Sciatic nerve (tissue), 2 donors: ENCODE measurements at regions not wholly inside any gene's neighbourhood (a gene's known extent, or its start where the extent isn't known, plus 50 kb on each side); places are given as distances from the start of the nearest gene placed in this dataset.
A peak's percentile ranks its signal among the peaks of the same experiment; 100 is the strongest.

ENCODE experiments used
- ATAC-seq: fragments of 200-7000 bp; cut with Tn5 transposase; one replicate; pipeline ENCODE4 v1.9.1; 2020; ENCODE audit warnings: mild to moderate bottlenecking, moderate library complexity
- DNase-seq: peaks from one replicate; pipeline ENCODE4 v3.0.0-alpha.2; 2020; ENCODE audit warnings: low spot score
- intact Hi-C: fragments of 100-400 bp; cut with DNase I; formaldehyde crosslinking; loops from one replicate; pipeline ENCODE4 v1.14.2; 2022
- donor health status: DM: no; HTN: no; CAD: no.
- donor health status: DM: no; HTN: no; CAD: no.

DNA sequence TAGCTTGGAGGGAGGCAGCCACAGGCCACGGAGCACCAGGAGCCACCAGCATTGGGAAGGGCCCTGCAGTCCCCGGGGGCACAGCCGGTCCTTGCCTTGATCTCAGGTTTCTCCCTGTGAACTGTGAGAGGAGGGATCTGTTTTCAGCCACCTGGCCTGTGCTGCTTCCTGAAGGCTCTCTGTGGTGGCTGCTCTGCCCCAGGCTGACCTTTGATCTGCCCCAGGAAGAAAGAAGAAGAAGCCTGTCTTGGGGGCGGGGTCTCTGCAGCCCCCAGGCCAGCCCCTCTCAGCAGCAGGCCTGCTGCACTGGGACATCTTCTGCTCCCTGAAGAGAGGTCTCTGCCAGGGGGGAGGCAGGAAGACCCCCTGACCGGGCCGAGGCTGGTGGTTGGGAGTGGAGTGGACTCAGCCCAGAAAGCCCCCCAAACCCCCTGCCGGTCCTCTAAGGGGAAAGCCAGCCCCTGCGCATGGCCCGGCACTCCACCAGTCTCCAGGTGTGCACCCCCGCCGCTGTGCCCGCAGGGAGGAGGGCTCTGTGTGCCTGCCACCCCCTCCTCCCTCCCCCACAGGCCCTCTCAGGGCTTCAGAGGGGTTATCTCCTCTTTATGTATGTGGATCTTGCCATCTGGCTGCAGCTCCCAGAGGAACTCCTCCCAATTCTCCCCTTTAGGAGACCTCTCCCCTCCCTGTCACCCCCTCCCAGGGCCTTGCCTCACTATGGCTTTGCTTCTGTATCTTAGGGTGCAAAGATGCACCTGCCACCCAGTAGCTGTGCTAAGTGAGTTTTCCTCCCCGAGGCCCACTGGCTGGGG lies 675.3 kb downstream of the BRD1 start:
- DNase-seq (peak; percentile 33), ATAC-seq (no peak)
- intact Hi-C loops: no loop called here

DNA sequence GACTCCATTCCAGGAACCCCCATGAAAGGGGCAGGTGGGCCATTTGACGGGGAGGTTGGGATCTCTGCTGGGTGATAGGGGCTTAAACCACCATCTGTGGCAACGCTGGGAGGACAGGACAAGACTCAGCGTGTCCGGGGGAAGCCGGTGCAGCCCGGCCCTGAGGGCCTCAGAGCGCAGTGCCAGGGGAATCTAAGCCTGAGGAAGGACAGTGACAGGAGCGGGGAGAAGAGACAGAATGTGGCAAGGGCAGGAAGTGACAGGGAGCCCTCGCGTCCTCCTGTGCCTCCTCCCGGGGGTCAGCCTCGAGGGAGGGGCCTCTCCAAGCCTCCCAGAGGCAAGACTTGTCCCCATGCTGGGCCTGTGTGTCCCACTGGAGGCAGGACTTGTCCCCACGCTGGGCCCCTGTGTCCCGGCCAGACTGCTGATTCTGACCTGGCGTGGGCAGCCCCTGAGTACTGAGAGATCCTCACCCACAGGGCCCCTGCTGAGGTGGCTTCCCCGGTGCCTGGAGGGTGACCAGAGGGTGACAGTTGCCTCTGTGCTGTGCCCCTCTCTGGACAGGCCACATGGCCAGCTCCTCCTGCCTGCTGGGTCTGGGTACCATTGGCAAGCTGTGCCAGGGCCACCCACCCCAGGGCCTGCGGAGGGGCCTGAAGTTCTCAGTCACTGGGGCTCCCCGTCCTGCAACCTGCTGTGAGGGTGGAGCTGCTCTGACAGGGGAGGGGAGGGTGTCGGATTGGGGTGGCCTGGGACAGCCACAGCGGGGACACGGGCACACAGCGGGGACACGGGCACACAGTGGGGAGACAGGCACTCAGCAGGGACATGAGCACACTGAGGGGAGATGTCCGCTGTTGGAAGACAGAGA lies 676.2 kb downstream of the BRD1 start:
- no peak for DNase-seq
- intact Hi-C loops: no loop called here
- no peak for ATAC-seq

DNA sequence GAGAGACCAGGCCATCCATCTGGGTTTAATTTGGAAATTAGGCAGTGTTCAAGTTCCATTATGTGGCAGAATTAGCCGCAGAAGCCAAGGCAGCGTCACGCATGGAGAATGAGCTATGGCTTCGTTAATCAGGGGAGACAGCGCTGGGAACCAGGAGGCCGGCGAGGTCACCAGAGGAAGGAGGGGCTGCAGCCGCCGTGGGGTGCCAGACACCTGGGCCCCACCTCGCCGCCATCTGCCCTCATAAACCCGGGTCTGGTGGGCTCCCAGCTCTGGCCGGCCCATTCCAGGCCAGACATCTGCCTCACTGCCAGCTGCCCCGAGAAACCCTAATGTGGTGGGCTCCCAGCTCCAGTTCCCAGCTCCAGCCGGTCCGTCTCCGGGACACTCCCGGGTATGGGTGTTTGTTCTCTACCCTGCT lies 676.9 kb downstream of the BRD1 start:
- DNase-seq (no peak), ATAC-seq (no peak)
- intact Hi-C loops: no loop called here

DNA sequence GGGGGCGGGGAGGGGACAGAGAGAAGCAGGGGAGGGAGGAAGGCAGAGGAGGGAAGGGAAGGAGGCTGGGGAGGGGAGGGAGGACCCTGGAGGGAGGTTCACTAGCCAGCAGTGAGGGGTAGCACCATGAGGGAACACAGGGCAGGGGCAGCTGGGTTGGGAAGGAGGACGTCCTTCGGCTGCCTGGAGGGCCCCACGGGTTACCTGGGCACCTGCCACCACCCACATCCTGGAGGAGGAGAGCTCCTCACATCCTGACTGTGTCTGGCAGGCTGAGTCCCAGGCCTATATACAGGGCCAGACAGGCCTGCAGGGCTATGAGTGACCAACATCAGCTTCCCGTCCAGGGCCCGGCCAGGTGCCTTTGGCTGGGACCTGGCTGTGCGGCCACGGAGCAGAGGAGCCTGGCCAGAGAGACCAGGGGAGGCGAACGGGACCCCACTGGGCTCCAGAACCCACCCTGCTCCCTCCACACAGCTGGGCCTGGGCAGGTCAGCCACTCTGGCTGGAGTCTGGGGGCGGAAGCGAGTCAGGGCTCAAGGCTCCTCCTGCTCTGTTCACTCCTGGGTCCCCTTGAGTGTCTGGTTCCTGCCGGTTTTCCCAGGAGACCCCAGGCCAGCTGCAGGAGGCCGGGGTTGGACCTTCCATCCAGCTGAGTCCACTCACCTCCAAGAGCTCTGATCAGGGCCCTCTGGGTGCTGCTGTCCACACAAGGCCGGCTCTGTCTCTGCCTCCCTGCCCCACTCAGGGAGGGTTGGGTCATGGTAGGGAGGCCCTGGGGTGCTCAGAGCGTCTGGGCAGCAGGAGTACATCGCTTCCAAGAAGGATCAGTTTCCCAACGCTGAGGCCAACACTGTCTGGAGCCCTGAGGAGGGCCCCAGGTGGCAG lies 677.7 kb downstream of the BRD1 start:
- no peak for DNase-seq
- intact Hi-C loops: no loop called here
- no peak for ATAC-seq

GRCh38 chr22:49148895-49149418 lies 678.7 kb downstream of the BRD1 start:
- ATAC-seq (no peak), DNase-seq (no peak)
- intact Hi-C loops: no loop called here

GRCh38 chr22:49147617-49148175 lies 680.0 kb downstream of the BRD1 start:
- DNase-seq (no peak), ATAC-seq (no peak)
- intact Hi-C loops: no loop called here

- ATAC-seq: no peak
- no peak for DNase-seq
- intact Hi-C loops: no loop called here
These were observed 680.5 kb downstream of the BRD1 start for GRCh38 chr22:49147171-49147570.

DNA sequence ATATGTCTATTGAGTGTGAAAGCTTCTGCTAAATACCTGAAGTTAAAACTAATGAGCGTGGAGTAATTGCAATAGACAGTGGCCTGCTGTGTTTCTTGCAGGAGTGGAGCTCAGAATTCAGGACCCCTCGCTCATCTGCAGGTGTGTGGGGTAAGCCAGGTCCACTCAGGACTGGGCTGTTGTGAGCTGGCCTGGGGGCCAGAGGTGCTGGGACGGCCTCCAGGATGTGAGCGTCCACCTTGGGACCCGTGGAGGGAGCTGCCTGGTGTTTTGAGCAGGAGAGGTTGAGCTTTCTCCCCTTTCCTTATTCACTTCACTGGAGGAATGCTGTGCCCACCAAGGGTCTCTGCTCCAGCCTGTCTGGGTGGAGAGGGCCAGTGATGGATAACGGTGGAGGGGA lies 681.2 kb downstream of the BRD1 start:
- intact Hi-C loops: no loop called here
- ATAC-seq: no peak
- no peak for DNase-seq

GRCh38 chr22:49143812-49144211 lies 683.9 kb downstream of the BRD1 start:
- ATAC-seq (no peak), DNase-seq (no peak)
- intact Hi-C loops: no loop called here

- DNase-seq (no peak), ATAC-seq (no peak)
- intact Hi-C loops: no loop called here
These were observed 684.8 kb downstream of the BRD1 start for GRCh38 chr22:49142891-49143290.

DNA sequence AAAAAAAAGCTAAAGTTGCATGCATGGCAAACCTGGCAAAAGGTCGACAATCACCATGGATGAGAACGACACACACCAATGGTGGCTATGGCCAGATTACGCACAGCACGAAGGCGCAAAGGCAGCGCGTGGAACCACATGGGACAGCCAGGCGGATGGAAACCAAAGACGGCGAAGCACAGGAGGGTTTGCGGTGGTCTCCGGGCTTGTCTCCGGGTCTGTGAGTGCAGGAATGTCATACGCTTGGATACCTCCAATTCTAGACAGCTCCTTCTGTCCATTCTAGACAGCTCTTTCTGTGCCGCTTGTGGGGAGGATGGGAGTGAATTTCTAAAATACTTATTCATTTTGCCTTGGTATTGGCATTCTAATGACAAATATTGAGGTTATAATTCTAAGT lies 685.4 kb downstream of the BRD1 start:
- intact Hi-C loops: no loop called here
- no peak for ATAC-seq
- no peak for DNase-seq

GRCh38 chr22:49141761-49142160 lies 685.9 kb downstream of the BRD1 start:
- intact Hi-C loops: no loop called here
- no peak for ATAC-seq
- no peak for DNase-seq

GRCh38 chr22:49140911-49141665 lies 686.6 kb downstream of the BRD1 start:
- ATAC-seq (no peak), DNase-seq (no peak)
- intact Hi-C loops: no loop called here

GRCh38 chr22:49139492-49140151 lies 688.1 kb downstream of the BRD1 start:
- intact Hi-C loops: no loop called here
- ATAC-seq: no peak
- DNase-seq: no peak

DNA sequence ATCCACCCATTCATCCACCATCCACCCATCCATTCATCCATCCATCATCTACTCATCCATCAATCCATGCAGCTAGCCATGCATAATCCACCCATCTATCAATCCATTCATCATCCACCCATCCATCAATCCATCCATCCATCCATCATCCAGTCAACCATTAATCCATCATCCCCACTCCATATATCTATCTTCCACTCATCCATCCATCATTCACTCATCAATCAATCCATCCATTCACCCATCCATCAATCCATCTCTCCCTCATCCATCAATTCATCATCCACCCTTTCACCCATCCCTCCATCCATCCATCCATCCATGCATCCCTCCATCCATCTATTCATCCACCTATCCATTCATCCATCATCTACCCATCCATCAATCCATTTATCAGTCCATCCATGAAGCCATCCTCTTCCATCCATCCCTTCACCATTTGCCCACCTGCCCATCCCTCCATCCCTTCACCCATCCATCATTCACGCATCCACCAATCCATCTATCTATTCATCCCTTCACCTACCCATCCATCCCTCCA lies 689.4 kb downstream of the BRD1 start:
- intact Hi-C loops: no loop called here
- DNase-seq (no peak), ATAC-seq (no peak)

DNA sequence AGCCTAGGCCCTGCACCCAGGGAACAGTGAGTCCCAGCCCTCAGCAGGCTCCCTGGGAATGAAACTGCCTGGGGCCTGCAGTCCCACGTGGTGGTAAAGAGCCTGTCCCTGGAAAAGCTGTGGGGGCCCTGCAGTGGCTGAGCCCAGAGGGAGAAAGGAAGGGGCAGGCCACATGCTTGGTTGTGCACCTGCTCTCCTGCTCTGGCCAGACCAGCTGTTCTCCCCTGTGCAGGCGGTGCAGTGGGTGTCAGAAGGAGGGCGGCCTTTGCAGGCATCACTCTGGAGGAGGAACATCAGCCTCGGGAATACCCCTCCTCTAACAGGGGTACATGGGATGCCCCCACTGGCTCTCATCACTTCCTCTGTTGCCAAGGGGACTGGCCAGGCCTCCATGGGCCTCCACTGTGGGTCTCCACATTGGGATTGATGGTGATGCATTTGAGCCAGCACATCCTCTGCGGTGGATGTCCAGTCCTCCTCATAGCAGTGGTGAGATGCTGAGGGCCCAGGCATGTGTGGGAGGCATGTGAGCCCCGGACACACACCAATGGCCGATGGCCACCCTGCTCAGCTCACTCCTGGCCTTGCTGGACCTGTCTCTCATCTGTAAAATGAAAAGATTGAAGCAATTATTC lies 690.4 kb downstream of the BRD1 start:
- intact Hi-C loops: no loop called here
- no peak for ATAC-seq
- DNase-seq: no peak

DNA sequence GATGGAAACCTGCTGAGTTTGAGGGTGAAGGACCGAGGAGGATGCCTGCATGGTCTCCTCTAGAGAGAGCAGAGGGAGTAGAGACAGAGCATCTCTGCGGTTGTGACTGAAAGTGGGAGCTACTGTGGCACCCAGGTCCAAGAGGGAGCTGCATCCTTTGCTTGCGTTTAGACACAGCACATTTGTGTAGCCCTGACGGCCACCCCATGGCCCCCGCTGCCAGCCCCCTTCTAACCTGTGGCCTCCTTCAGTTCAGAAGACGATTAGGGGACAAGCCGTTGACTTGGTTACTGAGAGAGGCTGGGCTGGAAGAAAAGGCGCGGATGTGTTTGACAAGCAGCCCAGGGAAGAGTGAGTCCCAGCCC lies 690.9 kb downstream of the BRD1 start:
- intact Hi-C loops: no loop called here
- DNase-seq (no peak), ATAC-seq (no peak)
